D721Med (cell line): ENCODE measurements at regions not wholly inside any gene's neighbourhood (a gene's known extent, or its start where the extent isn't known, plus 50 kb on each side); places are given as distances from the start of the nearest gene placed in this dataset.
"Not testable (repeated sequence)": the region's sequence is repeated elsewhere in the genome, so short reads cannot be mapped to it uniquely, and the experiment has no call there.

Experiments
- DNase-seq: peaks from one replicate; pipeline ENCODE4 v3.0.0; 2011; ENCODE audit warnings: low spot score; ENCODE audit not compliant: insufficient read length
- FAIRE-seq: peaks from 2 replicates; lab custom pipeline; 2011; peaks lifted over from hg19 to GRCh38; lab: Jason Lieb, UNC
- CTCF ChIP-seq: IDR thresholded peaks from 2 replicates; pipeline ENCODE4 v1.5.1; 2012; ENCODE audit warnings: mild to moderate bottlenecking, control low read depth; ENCODE audit not compliant: insufficient read depth; ENCODE audit errors: missing control alignments

GRCh38 chr3:22861426-22861825 lies 341.7 kb upstream of the UBE2E2 start:
- DNase-seq (no peak), FAIRE-seq (no peak)
- no peak for TF ChIP-seq CTCF

GRCh38 chr3:22862111-22862510 lies 341.0 kb upstream of the UBE2E2 start:
- no peak for DNase-seq
- TF ChIP-seq CTCF, result no peak
- no peak for FAIRE-seq

- DNase-seq, FAIRE-seq: not testable (repeated sequence)
Observed at GRCh38 chr3:22882834-22883233, 320.3 kb upstream of the UBE2E2 start.

GRCh38 chr3:22885039-22885438 lies 318.1 kb upstream of the UBE2E2 start:
- DNase-seq, result no peak
- no peak for TF ChIP-seq CTCF
- no peak for FAIRE-seq

- no peak for TF ChIP-seq CTCF
- FAIRE-seq (no peak), DNase-seq (no peak)
Observed at GRCh38 chr3:22885574-22886341, 317.4 kb upstream of the UBE2E2 start.

- TF ChIP-seq CTCF, result no peak
- FAIRE-seq (no peak), DNase-seq (no peak)
Observed at GRCh38 chr3:22886439-22887068, 316.6 kb upstream of the UBE2E2 start.

GRCh38 chr3:22887664-22888291 lies 315.3 kb upstream of the UBE2E2 start:
- FAIRE-seq, result no peak
- TF ChIP-seq CTCF, result peak; percentile 59
- no peak for DNase-seq
